ENCODE measurements at regions not wholly inside any gene's neighbourhood (a gene's known extent, or its start where the extent isn't known, plus 50 kb on each side); places are given as distances from the start of the nearest gene placed in this dataset.

- TF ChIP-seq CTCF (optimal IDR thresholded peaks at IDR 0.05 in 1 of 3, IDR thresholded peaks at IDR 0.05 in 1 of 3, conservative IDR thresholded peaks at IDR 0.05 in 1 of 3; ENCODE audit: extremely low read depth in 1 of 3, insufficient read depth in 2 of 3, low read length in 3 of 3), result no peak
- no peak for TF ChIP-seq EZH2 (IDR thresholded peaks at IDR 0.05; ENCODE audit: low read length)
These were observed 187.6 kb downstream of the DICER1 start for GRCh38 chr14:94969766-94970165.

Measured in keratinocyte (primary cell).